GM10266 (cell line): ENCODE measurements at regions not wholly inside any gene's neighbourhood (a gene's known extent, or its start where the extent isn't known, plus 50 kb on each side); places are given as distances from the start of the nearest gene placed in this dataset.

Source experiments
- DNase-seq: peaks from one replicate; pipeline ENCODE4 v3.0.0; 2012; ENCODE audit errors: extremely low spot score
- CTCF ChIP-seq: IDR thresholded peaks from 2 replicates; pipeline ENCODE4 v1.5.1; 2012; ENCODE audit warnings: mild to moderate bottlenecking, low read depth; ENCODE audit not compliant: control insufficient read depth, insufficient read depth; ENCODE audit errors: missing control alignments

GRCh38 chr2:83378921-83379320 is 1080.2 kb downstream of the SUCLG1 start:
- DNase-seq: no peak
- TF ChIP-seq CTCF: no peak

- DNase-seq: no peak
- TF ChIP-seq CTCF: no peak
These were observed 1082.3 kb downstream of the SUCLG1 start for GRCh38 chr2:83376731-83377130.

GRCh38 chr2:83370419-83370762 is 1088.7 kb downstream of the SUCLG1 start:
- DNase-seq: no peak

GRCh38 chr2:83369601-83370418 is 1089.3 kb downstream of the SUCLG1 start:
- TF ChIP-seq CTCF: no peak
- DNase-seq: no peak

More at GRCh38 chr2:83370419-83370762, 1088.7 kb downstream of the SUCLG1 start:
- no peak for TF ChIP-seq CTCF

GRCh38 chr2:83368916-83369315 is 1090.2 kb downstream of the SUCLG1 start:
- no peak for DNase-seq
- no peak for TF ChIP-seq CTCF

GRCh38 chr2:83368461-83368860 is 1090.6 kb downstream of the SUCLG1 start:
- no peak for TF ChIP-seq CTCF
- no peak for DNase-seq

- DNase-seq: no peak
- TF ChIP-seq CTCF: no peak
These were observed 1093.6 kb downstream of the SUCLG1 start for GRCh38 chr2:83365476-83365875.
